HepG2 (cell line): ENCODE measurements at regions not wholly inside any gene's neighbourhood (a gene's known extent, or its start where the extent isn't known, plus 50 kb on each side); places are given as distances from the start of the nearest gene placed in this dataset.

Experiments used
- ATAC-seq: fragments of 200-7000 bp; cut with Tn5 transposase; 3 replicates; pipeline ENCODE4 v1.9.1; 2020; ENCODE audit warnings: mild to moderate bottlenecking, moderate library complexity
- BruUV-seq: library from RNA; stranded (reverse); fragments of 400-500 nt; replicated peaks from 2 replicates; lab custom pipeline; 2021; lab: Mats Ljungman, UMichigan
- CTCF ChIA-PET: fragments of 300-600 bp; formaldehyde crosslinking; extraction: SDS; loops from one replicate; lab custom pipeline; 2021; ENCODE audit warnings: low total read pairs, inconsistent platforms, low intra/inter-chr PET ratio; lab: Yijun Ruan, JAX
- POLR2A ChIA-PET: fragments of 350-600 bp; sonication (Branson Sonifier 250); formaldehyde crosslinking; loops from one replicate; lab custom pipeline; 2020; ENCODE audit warnings: antibody characterized with exemption, inconsistent platforms; lab: Yijun Ruan, JAX
- DNase-seq: peaks from one replicate; pipeline ENCODE4 v3.0.0-alpha.2; 2015; ENCODE audit warnings: low spot score
- FAIRE-seq: peaks from 3 replicates; lab custom pipeline; 2011; peaks lifted over from hg19 to GRCh38; lab: Jason Lieb, UNC
- H2AFZ ChIP-seq: one replicate; pipeline ENCODE4 v1.6.1; 2011; ENCODE audit warnings: low read length, inconsistent platforms
- H3K27ac ChIP-seq: fragments of 300-600 bp; 3 replicates; pipeline ENCODE4 v1.8.0; 2011; ENCODE audit warnings: mixed run types, mild to moderate bottlenecking, mixed read lengths, low read length, inconsistent platforms; ENCODE audit not compliant: insufficient read depth; ENCODE audit errors: extremely low read length
- H3K27me3 ChIP-seq, 2 experiments: fragments of 200-600 bp in 1 of 2; 2 replicates in 1 of 2; 3 replicates in 1 of 2; pipeline versions ENCODE4 v1.6.0 to v1.8.0; 2011; ENCODE audit warnings: low read length in 2 of 2, mild to moderate bottlenecking in 2 of 2, moderate library complexity in 2 of 2, inconsistent platforms in 1 of 2; ENCODE audit not compliant: insufficient read depth in 2 of 2, control insufficient read depth in 1 of 2
- H3K36me3 ChIP-seq, 2 experiments: fragments of 200-600 bp in 1 of 2; replicated peaks in 1 of 2; 2 replicates in 1 of 2; 3 replicates in 1 of 2; pipeline versions ENCODE4 v1.5.1 to v1.8.0; 2011; ENCODE audit warnings: low read length in 2 of 2, inconsistent platforms in 1 of 2; ENCODE audit not compliant: insufficient read depth in 2 of 2, control insufficient read depth in 1 of 2
- H3K4me1 ChIP-seq: 2 replicates; pipeline ENCODE4 v1.5.1; 2012; ENCODE audit warnings: low read length, inconsistent platforms; ENCODE audit not compliant: insufficient read depth
- H3K4me2 ChIP-seq: 2 replicates; pipeline ENCODE4 v1.6.0; 2011; ENCODE audit warnings: low read depth, low read length, inconsistent platforms
- H3K4me3 ChIP-seq, 3 experiments: fragments of 200-600 bp in 1 of 3; sonication (generic), shearing (Covaris generic) in 1 of 3; replicated peaks in 1 of 3; 2 replicates each; pipeline ENCODE4 v1.5.1; 2011 to 2016; ENCODE audit warnings: low read length in 3 of 3, inconsistent platforms in 2 of 3, low read depth in 2 of 3, mild to moderate bottlenecking in 2 of 3, control low read depth in 1 of 3, mixed read lengths in 1 of 3; ENCODE audit not compliant: insufficient read depth in 1 of 3
- H3K79me2 ChIP-seq: one replicate; pipeline ENCODE4 v1.6.1; 2011; ENCODE audit warnings: low read length, inconsistent platforms; ENCODE audit not compliant: insufficient read depth
- H3K9ac ChIP-seq: 2 replicates; pipeline ENCODE4 v1.6.0; 2011; ENCODE audit warnings: mild to moderate bottlenecking, low read depth, low read length, inconsistent platforms; ENCODE audit not compliant: insufficient read depth
- H3K9me3 ChIP-seq: 2 replicates; pipeline ENCODE4 v1.5.1; 2012; ENCODE audit warnings: mild to moderate bottlenecking, low read length
- H4K20me1 ChIP-seq: 2 replicates; pipeline ENCODE4 v1.6.0; 2011; ENCODE audit warnings: inconsistent platforms, mild to moderate bottlenecking, low read length, moderate library complexity; ENCODE audit not compliant: insufficient read depth
- ARHGAP35 ChIP-seq: sonication (generic); formaldehyde crosslinking; IDR thresholded peaks from 2 replicates; pipeline ENCODE4 v1.9.0; 2022; ENCODE audit warnings: mild to moderate bottlenecking, inconsistent platforms, moderate library complexity, missing genetic modification reagents, borderline replicate concordance
- BRCA1 ChIP-seq: sonication (generic); formaldehyde crosslinking; IDR thresholded peaks from 2 replicates; pipeline ENCODE4 v1.4.0; 2020; ENCODE audit warnings: missing genetic modification reagents
- ETV6 ChIP-seq: sonication (generic); formaldehyde crosslinking; conservative IDR thresholded peaks from 2 replicates; pipeline ENCODE4 v1.4.0; 2020; ENCODE audit warnings: missing genetic modification reagents
- HDAC2 ChIP-seq: sonication (generic); formaldehyde crosslinking; IDR thresholded peaks from 2 replicates; pipeline ENCODE4 v1.4.0; 2020; ENCODE audit warnings: missing genetic modification reagents
- HMGXB3 ChIP-seq: sonication (generic); formaldehyde crosslinking; IDR thresholded peaks from 2 replicates; pipeline ENCODE4 v1.4.0; 2020; ENCODE audit warnings: missing genetic modification reagents, borderline replicate concordance
- HNRNPK ChIP-seq: fragments of 200-400 bp; formaldehyde crosslinking; IDR thresholded peaks from 2 replicates; pipeline ENCODE4 v1.6.1; 2018; ENCODE audit warnings: low read length, low read depth, moderate library complexity, mild to moderate bottlenecking; ENCODE audit not compliant: poor library complexity, severe bottlenecking
- MAFG ChIP-seq: sonication (generic); formaldehyde crosslinking; IDR thresholded peaks from 2 replicates; pipeline ENCODE4 v1.5.1; 2020; ENCODE audit warnings: mild to moderate bottlenecking, missing genetic modification reagents
- MEIS1 ChIP-seq: sonication (generic); formaldehyde crosslinking; IDR thresholded peaks from 2 replicates; pipeline ENCODE4 v1.9.0; 2021; ENCODE audit warnings: mild to moderate bottlenecking, missing genetic modification reagents, moderate library complexity, borderline replicate concordance
- MIXL1 ChIP-seq: IDR thresholded peaks from 2 replicates; pipeline ENCODE4 v1.6.1; 2016
- ZBTB49 ChIP-seq: sonication (generic); formaldehyde crosslinking; IDR thresholded peaks from 2 replicates; pipeline ENCODE4 v1.4.0; 2020; ENCODE audit warnings: missing genetic modification reagents, borderline replicate concordance
- ZMAT3 ChIP-seq: sonication (generic); formaldehyde crosslinking; conservative IDR thresholded peaks from 2 replicates; pipeline ENCODE4 v1.7.0; 2021; ENCODE audit warnings: missing genetic modification reagents
- ZNF547 ChIP-seq: sonication (generic); formaldehyde crosslinking; IDR thresholded peaks from 2 replicates; pipeline ENCODE4 v1.5.1; 2020; ENCODE audit warnings: mild to moderate bottlenecking, missing genetic modification reagents
- ZNF572 ChIP-seq: sonication (generic); formaldehyde crosslinking; IDR thresholded peaks from 2 replicates; pipeline ENCODE4 v1.5.1; 2020; ENCODE audit warnings: mild to moderate bottlenecking, missing genetic modification reagents
- ZNF574 ChIP-seq: sonication (generic); formaldehyde crosslinking; IDR thresholded peaks from 2 replicates; pipeline ENCODE4 v1.4.0; 2020; ENCODE audit warnings: missing genetic modification reagents
- in situ Hi-C: cut with HindIII; loops from 2 replicates; pipeline ENCODE4 v1.10.0; 2017; ENCODE audit warnings: low pct_unique_long_range_greater_than_20kb; ENCODE audit not compliant: extremely low pct_ligation_motif_present
- intact Hi-C: fragments of 100-400 bp; cut with micrococcal nuclease; formaldehyde crosslinking; loops from one replicate; pipeline ENCODE4 v1.10.0; 2022; ENCODE audit not compliant: unreplicated experiment
- TF ChIP-seq, protein P1 (sequence below): sonication (generic); formaldehyde crosslinking; IDR thresholded peaks from 2 replicates; pipeline ENCODE4 v1.5.0; 2020; ENCODE audit warnings: missing genetic modification reagents, mild to moderate bottlenecking, borderline replicate concordance

GRCh38 chr5:104533498-104533897 is 970.9 kb upstream of the NUDT12 start:
- Histone ChIP-seq H3K79me2 (no peaks in the 10 kb centered on the region), H3K4me3 (no peak overlapping the region), H3K36me3 (no peaks in the 10 kb centered on the region), H3K4me1 (no peaks in the 10 kb centered on the region), H3K4me2 (no peak overlapping the region), H4K20me1 (no peaks in the 10 kb centered on the region), H3K9ac (no peak overlapping the region), H3K27ac (no peak overlapping the region), H3K9me3 (peaks cover 9% of the 10 kb centered on the region), H3K27me3 (no peaks in the 10 kb centered on the region), H2AFZ (no peak overlapping the region)
- ChIA-PET POLR2A (no interaction called here), CTCF (no interaction called here)
- intact Hi-C loops, result no loop called here
- no TSS peak for BruUV-seq
- DNase-seq (no peak), FAIRE-seq (no peak), ATAC-seq (no peak)
- in situ Hi-C loops, result no loop called here
- TF ChIP-seq HNRNPK (no peak), ZBTB49 (CRISPR knock-in tag) (no peak), ZNF547 (CRISPR knock-in tag) (no peak), ETV6 (CRISPR knock-in tag) (no peak), MAFG (no peak), ZMAT3 (CRISPR knock-in tag) (no peak), MEIS1 (CRISPR knock-in tag) (no peak), ZNF574 (CRISPR knock-in tag) (no peak), HDAC2 (CRISPR knock-in tag) (no peak), BRCA1 (CRISPR knock-in tag) (no peak), ARHGAP35 (no peak), HMGXB3 (CRISPR knock-in tag) (no peak), MIXL1 (CRISPR knock-in tag) (no peak), ZNF572 (CRISPR knock-in tag) (no peak)
- TF ChIP-seq, protein P1, sequence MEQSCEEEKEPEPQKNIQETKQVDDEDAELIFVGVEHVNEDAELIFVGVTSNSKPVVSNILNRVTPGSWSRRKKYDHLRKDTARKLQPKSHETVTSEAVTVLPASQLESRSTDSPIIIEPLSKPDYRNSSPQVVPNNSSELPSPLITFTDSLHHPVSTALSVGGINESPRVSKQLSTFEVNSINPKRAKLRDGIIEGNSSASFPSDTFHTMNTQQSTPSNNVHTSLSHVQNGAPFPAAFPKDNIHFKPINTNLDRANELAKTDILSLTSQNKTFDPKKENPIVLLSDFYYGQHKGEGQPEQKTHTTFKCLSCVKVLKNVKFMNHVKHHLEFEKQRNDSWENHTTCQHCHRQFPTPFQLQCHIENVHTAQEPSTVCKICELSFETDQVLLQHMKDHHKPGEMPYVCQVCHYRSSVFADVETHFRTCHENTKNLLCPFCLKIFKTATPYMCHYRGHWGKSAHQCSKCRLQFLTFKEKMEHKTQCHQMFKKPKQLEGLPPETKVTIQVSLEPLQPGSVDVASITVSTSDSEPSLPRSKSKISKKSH, result no peak
